GM12878 (cell line): ENCODE measurements at regions not wholly inside any gene's neighbourhood (a gene's known extent, or its start where the extent isn't known, plus 50 kb on each side); places are given as distances from the start of the nearest gene placed in this dataset.

Experiments used
- CHD2 ChIP-seq: IDR thresholded peaks from 2 replicates; pipeline ENCODE4 v1.6.1; 2011; ENCODE audit warnings: low read depth, low read length, improper control_type of control experiment, borderline replicate concordance
- CHD4 ChIP-seq: fragments of 200-600 bp; sonication (generic); IDR thresholded peaks from 2 replicates; pipeline ENCODE4 v1.6.1; 2016; ENCODE audit warnings: mild to moderate bottlenecking
- CTCF ChIP-seq, 3 experiments: IDR thresholded peaks in 2 of 3; conservative IDR thresholded peaks in 1 of 3; 2 replicates each; pipeline ENCODE4 v1.5.1; 2011; ENCODE audit warnings: low read depth in 3 of 3, low read length in 3 of 3, mild to moderate bottlenecking in 3 of 3, control low read depth in 2 of 3, moderate library complexity in 2 of 3, inconsistent platforms in 1 of 3, mixed read lengths in 1 of 3; ENCODE audit not compliant: control insufficient read depth in 2 of 3, insufficient read depth in 1 of 3; ENCODE audit errors: extremely low read depth in 1 of 3
- ZNF384 ChIP-seq: IDR thresholded peaks from 2 replicates; pipeline ENCODE4 v1.6.1; 2012; ENCODE audit warnings: low read depth, mild to moderate bottlenecking, low read length, improper control_type of control experiment, borderline replicate concordance
- ZSCAN29 ChIP-seq: fragments of 450-650 bp; IDR thresholded peaks from 2 replicates; pipeline ENCODE4 v1.6.1; 2017; ENCODE audit warnings: mild to moderate bottlenecking, moderate library complexity

DNA sequence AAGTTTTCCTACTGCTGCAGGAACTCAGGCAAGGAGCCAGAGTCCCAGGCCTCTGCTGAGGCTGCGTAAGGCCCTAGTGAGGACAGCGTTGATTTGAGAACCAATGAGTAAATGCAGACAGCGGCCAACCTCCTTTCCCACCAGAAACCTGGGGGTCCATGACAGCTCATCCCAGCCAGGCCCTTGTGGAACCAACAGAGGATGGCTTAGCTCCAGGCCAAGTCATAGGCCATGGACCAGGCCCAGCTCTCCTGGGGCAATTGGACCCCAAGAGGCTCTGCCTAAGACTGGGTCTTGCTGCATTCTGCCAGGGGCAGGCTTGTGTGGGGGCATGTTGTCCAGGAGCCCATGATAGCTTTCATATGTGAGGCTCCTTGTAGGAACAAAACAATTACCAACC lies 65.4 kb upstream of the PPP1R3C start:
- no peak for TF ChIP-seq ZNF384
- TF ChIP-seq CHD4, result no peak
- no peak for TF ChIP-seq CHD2
- no peak for TF ChIP-seq CTCF (IDR thresholded peaks at IDR 0.05 in 2 of 3, conservative IDR thresholded peaks at IDR 0.05 in 1 of 3; ENCODE audit: control insufficient read depth in 2 of 3, extremely low read depth in 1 of 3, insufficient read depth in 1 of 3, low read depth in 3 of 3, low read length in 3 of 3)
- no peak for TF ChIP-seq ZSCAN29
